MM.1S (cell line): ENCODE measurements at regions not wholly inside any gene's neighbourhood (a gene's known extent, or its start where the extent isn't known, plus 50 kb on each side); places are given as distances from the start of the nearest gene placed in this dataset.

Experiments used
- DNase-seq: peaks from one replicate; pipeline ENCODE4 v3.0.0-alpha.2; 2015
- H2AFZ ChIP-seq: fragments of 300-600 bp; sonication (generic); 2 replicates; pipeline ENCODE4 v1.6.0; 2016; ENCODE audit warnings: antibody characterized with exemption, low read length
- H3F3A ChIP-seq: fragments of 300-600 bp; sonication (generic); 2 replicates; pipeline ENCODE4 v1.6.1; 2016; ENCODE audit warnings: mild to moderate bottlenecking, antibody characterized with exemption, low read length, moderate library complexity, mixed read lengths; ENCODE audit not compliant: insufficient read depth
- H3K27ac ChIP-seq: fragments of 300-600 bp; sonication (generic); 2 replicates; pipeline ENCODE4 v1.5.1; 2016; ENCODE audit warnings: mild to moderate bottlenecking, low read length
- H3K27me3 ChIP-seq: fragments of 300-600 bp; sonication (generic); replicated peaks from 2 replicates; pipeline ENCODE4 v1.6.0; 2016; ENCODE audit warnings: low read length; ENCODE audit not compliant: insufficient read depth
- H3K36me3 ChIP-seq: fragments of 300-600 bp; sonication (generic); replicated peaks from 2 replicates; pipeline ENCODE4 v1.6.1; 2016; ENCODE audit warnings: mild to moderate bottlenecking, low read length, mixed read lengths; ENCODE audit not compliant: insufficient read depth
- H3K4me1 ChIP-seq: fragments of 300-600 bp; sonication (generic); 2 replicates; pipeline ENCODE4 v1.6.1; 2016; ENCODE audit warnings: low read length, mixed read lengths
- H3K4me2 ChIP-seq: fragments of 300-600 bp; sonication (generic); 2 replicates; pipeline ENCODE4 v1.6.0; 2016; ENCODE audit warnings: low read depth, low read length
- H3K4me3 ChIP-seq: fragments of 300-600 bp; sonication (generic); 2 replicates; pipeline ENCODE4 v1.5.1; 2016; ENCODE audit warnings: low read length, mixed read lengths
- H3K79me2 ChIP-seq: fragments of 300-600 bp; sonication (generic); 2 replicates; pipeline ENCODE4 v1.6.1; 2016; ENCODE audit warnings: mixed run types, low read length, mixed read lengths
- H3K9ac ChIP-seq: fragments of 300-600 bp; sonication (generic); 2 replicates; pipeline ENCODE4 v1.6.1; 2016; ENCODE audit warnings: low read length, mixed read lengths
- H3K9me2 ChIP-seq: fragments of 300-600 bp; sonication (generic); replicated peaks from 2 replicates; pipeline ENCODE4 v1.6.1; 2016; ENCODE audit warnings: mild to moderate bottlenecking, low read length, mixed read lengths; ENCODE audit not compliant: insufficient read depth
- H3K9me3 ChIP-seq: fragments of 300-600 bp; sonication (generic); replicated peaks from 2 replicates; pipeline ENCODE4 v1.6.1; 2016; ENCODE audit warnings: mild to moderate bottlenecking, low read length, mixed read lengths; ENCODE audit not compliant: insufficient read depth
- H4K20me1 ChIP-seq: fragments of 300-600 bp; sonication (generic); 2 replicates; pipeline ENCODE4 v1.6.1; 2016; ENCODE audit warnings: mild to moderate bottlenecking, low read length, moderate library complexity, mixed read lengths; ENCODE audit not compliant: insufficient read depth
- EZH2 ChIP-seq: fragments of 300-600 bp; sonication (generic); optimal IDR thresholded peaks from 2 replicates; pipeline ENCODE3; 2017; ENCODE audit warnings: low read depth, mild to moderate bottlenecking, antibody characterized with exemption, low read length, mixed read lengths
- EZH2phosphoT487 ChIP-seq: fragments of 300-600 bp; sonication (generic); IDR thresholded peaks from 2 replicates; pipeline ENCODE4 v1.6.1; 2018; ENCODE audit warnings: antibody characterized with exemption, low read length
- TF ChIP-seq, protein P1 (sequence below): fragments of 300-600 bp; sonication (generic); IDR thresholded peaks from 2 replicates; pipeline ENCODE4 v1.5.1; 2016; ENCODE audit warnings: antibody characterized with exemption, low read length, mixed read lengths

- no peaks in the 10 kb centered on the region for H3K9me2 ChIP-seq
- H4K20me1 ChIP-seq, result no peaks in the 10 kb centered on the region
- H3K27me3 ChIP-seq, result no peaks in the 10 kb centered on the region; the same call in 1 of the 2 replicates
- H3K4me1 ChIP-seq, result no peaks in the 10 kb centered on the region
- H3F3A ChIP-seq, result no peaks in the 10 kb centered on the region
- H2AFZ ChIP-seq, result no peak overlapping the region
- no peaks in the 10 kb centered on the region for H3K79me2 ChIP-seq
- H3K9ac ChIP-seq, result no peak overlapping the region
- H3K4me2 ChIP-seq, result no peak overlapping the region
- no peak overlapping the region for H3K4me3 ChIP-seq
- TF ChIP-seq EZH2 (no peak), EZH2phosphoT487 (no peak)
- TF ChIP-seq, protein P1, sequence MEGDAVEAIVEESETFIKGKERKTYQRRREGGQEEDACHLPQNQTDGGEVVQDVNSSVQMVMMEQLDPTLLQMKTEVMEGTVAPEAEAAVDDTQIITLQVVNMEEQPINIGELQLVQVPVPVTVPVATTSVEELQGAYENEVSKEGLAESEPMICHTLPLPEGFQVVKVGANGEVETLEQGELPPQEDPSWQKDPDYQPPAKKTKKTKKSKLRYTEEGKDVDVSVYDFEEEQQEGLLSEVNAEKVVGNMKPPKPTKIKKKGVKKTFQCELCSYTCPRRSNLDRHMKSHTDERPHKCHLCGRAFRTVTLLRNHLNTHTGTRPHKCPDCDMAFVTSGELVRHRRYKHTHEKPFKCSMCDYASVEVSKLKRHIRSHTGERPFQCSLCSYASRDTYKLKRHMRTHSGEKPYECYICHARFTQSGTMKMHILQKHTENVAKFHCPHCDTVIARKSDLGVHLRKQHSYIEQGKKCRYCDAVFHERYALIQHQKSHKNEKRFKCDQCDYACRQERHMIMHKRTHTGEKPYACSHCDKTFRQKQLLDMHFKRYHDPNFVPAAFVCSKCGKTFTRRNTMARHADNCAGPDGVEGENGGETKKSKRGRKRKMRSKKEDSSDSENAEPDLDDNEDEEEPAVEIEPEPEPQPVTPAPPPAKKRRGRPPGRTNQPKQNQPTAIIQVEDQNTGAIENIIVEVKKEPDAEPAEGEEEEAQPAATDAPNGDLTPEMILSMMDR, result no peak
- DNase-seq, result no peak
- H3K36me3 ChIP-seq, result no peaks in the 10 kb centered on the region
- H3K27ac ChIP-seq, result no peak overlapping the region
- no peaks in the 10 kb centered on the region for H3K9me3 ChIP-seq
Measured at GRCh38 chr16:26651884-26652283, 414.8 kb upstream of the C16orf82 start.

- Histone ChIP-seq H3K4me1 (no peaks in the 10 kb centered on the region), H3K27ac (no peak overlapping the region), H3K9ac (no peak overlapping the region), H3K27me3 (no peaks in the 10 kb centered on the region; the same call in 1 of the 2 replicates), H2AFZ (no peak overlapping the region), H3K36me3 (no peaks in the 10 kb centered on the region), H3K4me2 (no peak overlapping the region), H4K20me1 (no peaks in the 10 kb centered on the region), H3K9me2 (no peaks in the 10 kb centered on the region), H3K4me3 (no peak overlapping the region), H3K9me3 (no peaks in the 10 kb centered on the region), H3F3A (no peaks in the 10 kb centered on the region), H3K79me2 (no peaks in the 10 kb centered on the region)
- no peak for TF ChIP-seq EZH2
- no peak for TF ChIP-seq EZH2phosphoT487
- TF ChIP-seq, protein P1, result no peak
- no peak for DNase-seq
Measured at GRCh38 chr16:26658486-26658885, 408.2 kb upstream of the C16orf82 start.

- H3K4me3 ChIP-seq, result no peak overlapping the region
- H3K9ac ChIP-seq, result no peak overlapping the region
- DNase-seq, result no peak
- H4K20me1 ChIP-seq, result no peaks in the 10 kb centered on the region
- H3K36me3 ChIP-seq, result no peaks in the 10 kb centered on the region
- no peak overlapping the region for H2AFZ ChIP-seq
- H3K4me2 ChIP-seq, result no peak overlapping the region
- no peaks in the 10 kb centered on the region for H3K79me2 ChIP-seq
- no peaks in the 10 kb centered on the region for H3K9me3 ChIP-seq
- no peaks in the 10 kb centered on the region for H3K9me2 ChIP-seq
- no peak overlapping the region for H3K27ac ChIP-seq
- TF ChIP-seq, protein P1, result no peak
- no peak for TF ChIP-seq EZH2
- no peak for TF ChIP-seq EZH2phosphoT487
- no peaks in the 10 kb centered on the region for H3K4me1 ChIP-seq
- H3F3A ChIP-seq, result no peaks in the 10 kb centered on the region
- H3K27me3 ChIP-seq, result no peaks in the 10 kb centered on the region; the same call in 1 of the 2 replicates
Measured at GRCh38 chr16:26658915-26659314, 407.8 kb upstream of the C16orf82 start.
